ACC112 (cell line): ENCODE measurements at regions not wholly inside any gene's neighbourhood (a gene's known extent, or its start where the extent isn't known, plus 50 kb on each side); places are given as distances from the start of the nearest gene placed in this dataset.

Experiments
- H2AFZ ChIP-seq: fragments of 200-600 bp; sonication (generic); one replicate; pipeline ENCODE4 v1.6.0; 2017; ENCODE audit warnings: antibody characterized with exemption, low read length; ENCODE audit not compliant: unreplicated experiment
- H3K27ac ChIP-seq: fragments of 200-600 bp; sonication (generic); 2 replicates; pipeline ENCODE4 v1.5.1; 2014; ENCODE audit warnings: low read depth, mild to moderate bottlenecking, antibody characterized with exemption, low read length, moderate library complexity
- H3K27me3 ChIP-seq: fragments of 200-600 bp; sonication (generic); 2 replicates; pipeline ENCODE4 v1.6.1; 2014; ENCODE audit warnings: mild to moderate bottlenecking, antibody characterized with exemption, low read length, moderate library complexity, mixed read lengths; ENCODE audit not compliant: insufficient read depth
- H3K36me3 ChIP-seq: fragments of 200-600 bp; sonication (generic); 2 replicates; pipeline ENCODE4 v1.6.1; 2016; ENCODE audit warnings: mild to moderate bottlenecking, antibody characterized with exemption, low read length, moderate library complexity, mixed read lengths; ENCODE audit not compliant: insufficient read depth
- H3K4me1 ChIP-seq: fragments of 200-600 bp; sonication (generic); one replicate; pipeline ENCODE4 v1.6.1; 2016; ENCODE audit warnings: low read length, mixed read lengths; ENCODE audit not compliant: insufficient read depth, unreplicated experiment, control insufficient read depth
- H3K4me3 ChIP-seq: fragments of 200-600 bp; sonication (generic); 2 replicates; pipeline ENCODE4 v1.5.1; 2014; ENCODE audit warnings: mild to moderate bottlenecking, low read depth, low read length
- H3K79me2 ChIP-seq: fragments of 200-600 bp; sonication (generic); one replicate; pipeline ENCODE4 v1.6.0; 2016; ENCODE audit warnings: low read length; ENCODE audit not compliant: control insufficient read depth, unreplicated experiment, insufficient read depth

- H3K79me2 ChIP-seq, result no peaks in the 10 kb centered on the region
- H3K4me1 ChIP-seq, result no peaks in the 10 kb centered on the region
- no peaks in the 10 kb centered on the region for H3K27me3 ChIP-seq
- no peaks in the 10 kb centered on the region for H3K36me3 ChIP-seq
- H3K4me3 ChIP-seq, result no peak overlapping the region
- no peak overlapping the region for H3K27ac ChIP-seq
- no peak overlapping the region for H2AFZ ChIP-seq
These were observed 259.3 kb downstream of the SOX11 start for GRCh38 chr2:5951471-5951870.

GRCh38 chr2:5953525-5953924, 261.3 kb downstream of the SOX11 start:
- Histone ChIP-seq H3K36me3 (no peaks in the 10 kb centered on the region), H3K79me2 (no peaks in the 10 kb centered on the region), H3K4me3 (no peak overlapping the region), H3K27me3 (no peaks in the 10 kb centered on the region), H3K27ac (no peak overlapping the region), H3K4me1 (no peaks in the 10 kb centered on the region), H2AFZ (no peak overlapping the region)

- no peaks in the 10 kb centered on the region for H3K27me3 ChIP-seq
- no peaks in the 10 kb centered on the region for H3K36me3 ChIP-seq
- no peaks in the 10 kb centered on the region for H3K4me1 ChIP-seq
- no peak overlapping the region for H3K4me3 ChIP-seq
- no peak overlapping the region for H3K27ac ChIP-seq
- H2AFZ ChIP-seq, result no peak overlapping the region
- no peaks in the 10 kb centered on the region for H3K79me2 ChIP-seq
These were observed 262.3 kb downstream of the SOX11 start for GRCh38 chr2:5954509-5954908.

DNA sequence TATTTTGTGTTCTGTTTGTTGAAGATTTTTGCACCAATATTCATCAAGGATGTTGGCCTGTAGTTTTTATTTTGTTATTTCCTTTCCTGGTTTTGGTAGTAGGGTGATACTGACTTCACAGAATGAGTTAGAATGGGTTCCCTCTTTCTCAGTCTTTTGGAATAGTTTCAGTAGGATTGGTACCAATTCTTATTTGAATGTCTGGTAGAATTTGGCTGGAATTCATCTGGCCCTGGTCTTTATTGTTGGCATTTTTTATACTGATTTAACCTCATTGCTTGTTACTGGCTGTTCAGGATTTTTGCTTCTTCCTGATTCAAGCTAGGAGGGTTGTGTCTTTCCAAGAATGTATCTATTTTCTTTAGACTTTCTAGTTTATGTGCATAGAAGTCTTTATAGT, 263.7 kb downstream of the SOX11 start:
- no peak overlapping the region for H2AFZ ChIP-seq
- H3K36me3 ChIP-seq, result no peaks in the 10 kb centered on the region
- H3K79me2 ChIP-seq, result no peaks in the 10 kb centered on the region
- H3K27me3 ChIP-seq, result no peaks in the 10 kb centered on the region
- H3K27ac ChIP-seq, result no peak overlapping the region
- no peak overlapping the region for H3K4me3 ChIP-seq
- no peaks in the 10 kb centered on the region for H3K4me1 ChIP-seq

GRCh38 chr2:5959836-5960820, 267.9 kb downstream of the SOX11 start:
- Histone ChIP-seq H3K4me1 (no peaks in the 10 kb centered on the region), H3K79me2 (no peaks in the 10 kb centered on the region), H3K36me3 (no peaks in the 10 kb centered on the region), H3K27ac (no peak overlapping the region), H3K4me3 (no peak overlapping the region), H2AFZ (no peak overlapping the region), H3K27me3 (no peaks in the 10 kb centered on the region)

- Histone ChIP-seq H3K4me3 (no peak overlapping the region), H3K79me2 (no peaks in the 10 kb centered on the region), H3K27me3 (no peaks in the 10 kb centered on the region), H2AFZ (no peak overlapping the region), H3K27ac (no peak overlapping the region), H3K36me3 (no peaks in the 10 kb centered on the region), H3K4me1 (no peaks in the 10 kb centered on the region)
These were observed 275.3 kb downstream of the SOX11 start for GRCh38 chr2:5967506-5967905.

GRCh38 chr2:5969303-5969702, 277.1 kb downstream of the SOX11 start:
- Histone ChIP-seq H3K79me2 (no peaks in the 10 kb centered on the region), H3K36me3 (no peaks in the 10 kb centered on the region), H3K27me3 (no peaks in the 10 kb centered on the region), H3K27ac (no peak overlapping the region), H3K4me1 (no peaks in the 10 kb centered on the region), H3K4me3 (no peak overlapping the region), H2AFZ (no peak overlapping the region)

GRCh38 chr2:5970347-5970746, 278.2 kb downstream of the SOX11 start:
- Histone ChIP-seq H3K36me3 (no peaks in the 10 kb centered on the region), H3K27ac (no peak overlapping the region), H2AFZ (no peak overlapping the region), H3K79me2 (no peaks in the 10 kb centered on the region), H3K4me3 (no peak overlapping the region), H3K4me1 (no peaks in the 10 kb centered on the region), H3K27me3 (no peaks in the 10 kb centered on the region)

GRCh38 chr2:5974477-5974876, 282.3 kb downstream of the SOX11 start:
- H3K4me1 ChIP-seq, result no peaks in the 10 kb centered on the region
- no peak overlapping the region for H3K4me3 ChIP-seq
- H3K36me3 ChIP-seq, result no peaks in the 10 kb centered on the region
- H3K79me2 ChIP-seq, result no peaks in the 10 kb centered on the region
- H3K27me3 ChIP-seq, result no peaks in the 10 kb centered on the region
- no peak overlapping the region for H2AFZ ChIP-seq
- H3K27ac ChIP-seq, result no peak overlapping the region

- Histone ChIP-seq H3K79me2 (no peaks in the 10 kb centered on the region), H3K27me3 (no peaks in the 10 kb centered on the region), H3K36me3 (no peaks in the 10 kb centered on the region), H3K27ac (no peak overlapping the region), H3K4me1 (no peaks in the 10 kb centered on the region), H3K4me3 (no peak overlapping the region), H2AFZ (no peak overlapping the region)
These were observed 283.2 kb downstream of the SOX11 start for GRCh38 chr2:5975401-5975800.

- no peak overlapping the region for H2AFZ ChIP-seq
- H3K36me3 ChIP-seq, result no peaks in the 10 kb centered on the region
- no peaks in the 10 kb centered on the region for H3K4me1 ChIP-seq
- H3K79me2 ChIP-seq, result no peaks in the 10 kb centered on the region
- H3K27ac ChIP-seq, result no peak overlapping the region
- no peak overlapping the region for H3K4me3 ChIP-seq
- no peaks in the 10 kb centered on the region for H3K27me3 ChIP-seq
These were observed 284.4 kb downstream of the SOX11 start for GRCh38 chr2:5976531-5977065.
